SKM-1 (cell line): ENCODE measurements at regions not wholly inside any gene's neighbourhood (a gene's known extent, or its start where the extent isn't known, plus 50 kb on each side); places are given as distances from the start of the nearest gene placed in this dataset.

Source experiments
- DNase-seq: peaks from one replicate; lab custom pipeline; 2025; ENCODE audit not compliant: unreplicated experiment; lab: John Stamatoyannopoulos, UW

DNA sequence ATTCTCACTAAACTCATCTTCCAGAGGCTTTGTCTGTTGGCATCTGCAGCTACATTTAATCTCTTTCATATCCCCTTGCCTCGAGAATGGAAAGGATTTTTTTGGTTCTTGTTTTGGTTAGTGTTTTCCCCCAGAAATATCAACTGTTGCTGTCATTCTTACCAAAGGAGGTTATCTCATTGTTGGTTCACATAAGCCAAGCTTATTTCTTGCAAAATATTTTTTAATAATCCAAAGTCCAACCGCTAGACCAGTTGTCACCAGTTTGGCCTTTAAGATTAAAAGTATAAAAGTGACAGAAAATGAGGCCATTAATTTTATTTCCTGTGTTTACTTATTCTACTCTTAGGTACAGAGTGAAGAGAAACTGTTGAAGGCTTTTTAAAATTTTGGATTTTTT is 66.5 kb upstream of the PROX1 start:
- no peak for DNase-seq

GRCh38 chr1:213921712-213922111 is 66.1 kb upstream of the PROX1 start:
- no peak for DNase-seq

GRCh38 chr1:213925531-213926182 is 62.1 kb upstream of the PROX1 start:
- no peak for DNase-seq

DNA sequence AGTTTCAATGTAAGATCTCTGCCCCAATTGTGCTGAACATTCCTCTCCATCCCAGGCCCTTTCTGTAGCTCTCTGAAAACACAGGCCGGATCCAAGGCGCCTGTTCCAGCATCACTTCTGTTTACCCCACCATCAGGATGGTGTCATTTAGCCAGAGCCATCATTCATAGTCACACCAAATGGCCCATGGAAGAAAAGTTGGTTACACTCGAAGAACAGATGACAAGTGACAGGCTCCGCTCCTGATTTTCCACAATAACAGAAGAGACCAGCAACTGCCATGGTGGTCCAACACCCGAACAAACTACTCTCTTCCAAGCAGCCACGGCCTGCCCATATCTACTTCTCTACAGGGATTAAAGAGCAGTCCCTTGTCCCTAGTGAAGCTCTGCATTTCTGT is 59.9 kb upstream of the PROX1 start:
- no peak for DNase-seq

DNA sequence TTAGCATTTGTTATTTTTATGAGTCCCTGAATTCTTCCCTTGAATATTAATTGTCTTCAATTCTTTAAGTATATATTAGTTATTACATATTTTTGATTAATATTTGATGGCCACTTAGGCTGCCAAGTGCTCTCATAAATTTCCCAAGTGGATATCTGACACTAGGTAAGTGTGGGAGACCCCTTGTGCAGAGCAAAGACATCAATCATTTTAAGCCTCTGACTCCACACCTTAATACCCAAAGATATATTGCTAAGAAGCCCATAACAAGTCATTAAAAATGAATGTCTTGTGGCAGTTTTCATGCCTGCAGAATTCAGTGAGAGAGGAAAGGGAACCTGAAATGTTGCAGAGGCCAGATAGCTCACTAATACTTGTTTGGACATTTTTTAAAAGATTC is 58.4 kb upstream of the PROX1 start:
- no peak for DNase-seq

GRCh38 chr1:213931836-213932235 is 55.9 kb upstream of the PROX1 start:
- DNase-seq, result no peak

- no peak for DNase-seq
Observed at GRCh38 chr1:213933336-213933735, 54.4 kb upstream of the PROX1 start.

GRCh38 chr1:213934649-213935048 is 53.1 kb upstream of the PROX1 start:
- no peak for DNase-seq

DNA sequence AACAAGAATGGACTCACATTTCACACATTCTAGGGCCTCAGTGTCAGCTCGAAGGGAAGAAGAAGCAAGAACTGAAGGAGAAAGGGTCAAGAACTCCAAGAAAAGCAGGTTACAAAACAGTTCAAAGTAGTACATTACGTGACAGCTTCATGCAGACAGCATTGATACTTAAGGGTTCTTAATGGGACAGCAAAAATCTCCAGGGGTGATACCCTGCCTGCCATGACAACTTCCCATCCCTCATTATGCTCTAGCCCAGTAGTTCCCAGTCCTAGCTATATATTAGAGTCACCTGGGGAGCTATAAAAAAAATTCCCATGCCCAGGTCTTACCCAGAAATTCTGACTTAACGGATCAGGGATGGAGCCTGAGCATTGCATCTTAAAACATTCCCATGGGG is 51.2 kb upstream of the PROX1 start:
- DNase-seq, result no peak
